ENCODE measurements at regions not wholly inside any gene's neighbourhood (a gene's known extent, or its start where the extent isn't known, plus 50 kb on each side); places are given as distances from the start of the nearest gene placed in this dataset.

- TF ChIP-seq CTCF (conservative IDR thresholded peaks at IDR 0.05; ENCODE audit: low read depth, low read length) (no peak), EZH2 (IDR thresholded peaks at IDR 0.05; ENCODE audit: low read length, unreplicated experiment) (no peak)
Measured at GRCh38 chr4:3374011-3374645, 67.6 kb upstream of the HGFAC start.
